HepG2 (cell line): ENCODE measurements at regions not wholly inside any gene's neighbourhood (a gene's known extent, or its start where the extent isn't known, plus 50 kb on each side); places are given as distances from the start of the nearest gene placed in this dataset.

Experiments
- CEBPZ ChIP-seq: IDR thresholded peaks from 2 replicates; pipeline ENCODE4 v1.6.1; 2012; ENCODE audit warnings: low read length, improper control_type of control experiment
- CREB1 ChIP-seq, 2 experiments: fragments of 450-650 bp in 1 of 2; IDR thresholded peaks; 2 replicates each; pipeline ENCODE4 v1.6.1; 2016 to 2017; ENCODE audit warnings: control low read depth in 1 of 2, mild to moderate bottlenecking in 1 of 2, missing compliant biosample characterization in 1 of 2, missing genetic modification characterization in 1 of 2
- CTCF ChIP-seq: sonication (generic); formaldehyde crosslinking; IDR thresholded peaks from 2 replicates; pipeline ENCODE4 v1.5.0; 2020; ENCODE audit warnings: mild to moderate bottlenecking, missing genetic modification reagents, moderate library complexity
- HMG20B ChIP-seq: conservative IDR thresholded peaks from 2 replicates; pipeline ENCODE4 v1.6.1; 2016; ENCODE audit warnings: missing genetic modification reagents, missing compliant biosample characterization
- KDM1A ChIP-seq: IDR thresholded peaks from 2 replicates; pipeline ENCODE4 v1.6.1; 2016; ENCODE audit warnings: missing compliant biosample characterization
- MAFK ChIP-seq, 2 experiments: IDR thresholded peaks in 1 of 2; conservative IDR thresholded peaks in 1 of 2; 2 replicates each; pipeline ENCODE4 v1.6.1; 2011; ENCODE audit warnings: improper control_type of control experiment in 2 of 2, low read length in 2 of 2
- TGIF2 ChIP-seq: IDR thresholded peaks from 2 replicates; pipeline ENCODE4 v1.6.1; 2016; ENCODE audit warnings: control low read depth, missing compliant biosample characterization
- THRA ChIP-seq: sonication (generic); formaldehyde crosslinking; IDR thresholded peaks from 2 replicates; pipeline ENCODE4 v1.4.0; 2020; ENCODE audit warnings: missing genetic modification reagents, borderline replicate concordance
- ZBTB7A ChIP-seq: sonication (generic); formaldehyde crosslinking; IDR thresholded peaks from 2 replicates; pipeline ENCODE4 v1.8.0; 2022; ENCODE audit warnings: mild to moderate bottlenecking, missing genetic modification reagents
- ZNF317 ChIP-seq: sonication (generic); formaldehyde crosslinking; IDR thresholded peaks from 2 replicates; pipeline ENCODE4 v1.5.0; 2020; ENCODE audit warnings: mild to moderate bottlenecking, missing genetic modification reagents
- ZNF318 ChIP-seq: sonication (generic); formaldehyde crosslinking; IDR thresholded peaks from 2 replicates; pipeline ENCODE4 v1.4.0; 2020; ENCODE audit warnings: mild to moderate bottlenecking, missing genetic modification reagents
- ZNF354B ChIP-seq: sonication (generic); formaldehyde crosslinking; IDR thresholded peaks from 2 replicates; pipeline ENCODE4 v1.8.0; 2022; ENCODE audit warnings: mild to moderate bottlenecking, missing genetic modification reagents
- ZNF510 ChIP-seq: sonication (generic); formaldehyde crosslinking; IDR thresholded peaks from 2 replicates; pipeline ENCODE4 v1.4.0; 2020; ENCODE audit warnings: low read depth, mild to moderate bottlenecking, missing genetic modification reagents

GRCh38 chr6:81944661-81945060, 192.2 kb upstream of the TENT5A start:
- TF ChIP-seq THRA (CRISPR knock-in tag), result no peak
- no peak for TF ChIP-seq ZNF510 (CRISPR knock-in tag)
- no peak for TF ChIP-seq HMG20B (CRISPR knock-in tag)
- no peak for TF ChIP-seq ZNF354B (CRISPR knock-in tag)
- no peak for TF ChIP-seq CREB1 (IDR thresholded peaks at IDR 0.05)
- TF ChIP-seq CREB1 (CRISPR knock-in tag; IDR thresholded peaks at IDR 0.05), result no peak
- TF ChIP-seq MAFK (conservative IDR thresholded peaks at IDR 0.05 in 1 of 2, IDR thresholded peaks at IDR 0.05 in 1 of 2; ENCODE audit: low read length in 2 of 2), result no peak
- no peak for TF ChIP-seq ZNF317
- no peak for TF ChIP-seq KDM1A (CRISPR knock-in tag)
- no peak for TF ChIP-seq ZBTB7A (CRISPR knock-in tag)
- TF ChIP-seq CTCF (CRISPR knock-in tag), result no peak
- TF ChIP-seq CEBPZ, result no peak
- TF ChIP-seq ZNF318 (CRISPR knock-in tag), result no peak
- no peak for TF ChIP-seq TGIF2 (CRISPR knock-in tag)
